ENCODE measurements at regions not wholly inside any gene's neighbourhood (a gene's known extent, or its start where the extent isn't known, plus 50 kb on each side); places are given as distances from the start of the nearest gene placed in this dataset.

- H3K4me3 ChIP-seq (ENCODE audit: low read length), result no peak overlapping the region
- no peak for TF ChIP-seq ZNF274 (IDR thresholded peaks at IDR 0.05; ENCODE audit: low read depth, low read length)
Observed at GRCh38 chr18:76544511-76545345, 49.7 kb upstream of the ZNF516 start.
